ENCODE measurements at regions not wholly inside any gene's neighbourhood (a gene's known extent, or its start where the extent isn't known, plus 50 kb on each side); places are given as distances from the start of the nearest gene placed in this dataset.

DNA sequence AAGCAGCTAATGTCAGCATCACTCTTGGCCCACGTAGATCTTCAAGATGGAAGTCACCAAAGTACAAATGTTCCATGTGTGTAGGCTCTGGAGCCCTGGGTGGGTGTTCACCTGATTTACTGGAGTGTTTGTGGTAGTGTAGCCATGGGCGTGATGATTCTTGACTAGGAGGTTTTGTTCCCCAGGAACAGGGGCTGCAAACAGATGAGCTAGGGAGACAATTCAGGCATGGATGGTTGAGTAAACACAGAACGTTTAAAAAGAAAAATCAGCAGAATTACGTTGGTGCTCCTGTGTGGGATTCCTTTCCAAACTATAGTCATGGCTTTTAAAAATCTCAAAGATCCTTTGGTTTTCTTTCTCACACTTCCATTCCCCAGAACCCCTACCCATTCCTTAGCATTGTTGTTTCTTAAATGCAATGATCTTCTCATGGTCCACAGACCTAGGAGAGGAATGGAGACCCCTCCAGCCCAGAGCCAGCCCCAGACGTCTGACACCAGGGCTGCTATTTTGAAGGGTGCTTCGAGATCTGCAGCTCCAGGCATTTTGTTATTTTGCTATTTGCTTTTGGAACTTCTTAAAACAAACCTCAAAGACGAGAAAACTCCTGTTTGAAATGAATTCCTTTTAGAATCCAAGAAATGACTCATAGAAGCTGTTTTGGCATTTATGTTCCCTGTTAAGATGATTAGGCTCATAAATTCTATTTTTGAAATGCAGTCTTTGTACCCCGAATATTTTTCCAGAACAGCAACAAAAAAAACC is 115.1 kb downstream of the ETS2 start (continued):
- TF ChIP-seq POLR2AphosphoS5 (IDR thresholded peaks at IDR 0.05; ENCODE audit: low read depth) = no peak
- TF ChIP-seq EZH2phosphoT487 (IDR thresholded peaks at IDR 0.05; ENCODE audit: unreplicated experiment) = no peak
- no peak for TF ChIP-seq NANOG (IDR thresholded peaks at IDR 0.05; ENCODE audit: borderline replicate concordance)
- TF ChIP-seq, protein P1, sequence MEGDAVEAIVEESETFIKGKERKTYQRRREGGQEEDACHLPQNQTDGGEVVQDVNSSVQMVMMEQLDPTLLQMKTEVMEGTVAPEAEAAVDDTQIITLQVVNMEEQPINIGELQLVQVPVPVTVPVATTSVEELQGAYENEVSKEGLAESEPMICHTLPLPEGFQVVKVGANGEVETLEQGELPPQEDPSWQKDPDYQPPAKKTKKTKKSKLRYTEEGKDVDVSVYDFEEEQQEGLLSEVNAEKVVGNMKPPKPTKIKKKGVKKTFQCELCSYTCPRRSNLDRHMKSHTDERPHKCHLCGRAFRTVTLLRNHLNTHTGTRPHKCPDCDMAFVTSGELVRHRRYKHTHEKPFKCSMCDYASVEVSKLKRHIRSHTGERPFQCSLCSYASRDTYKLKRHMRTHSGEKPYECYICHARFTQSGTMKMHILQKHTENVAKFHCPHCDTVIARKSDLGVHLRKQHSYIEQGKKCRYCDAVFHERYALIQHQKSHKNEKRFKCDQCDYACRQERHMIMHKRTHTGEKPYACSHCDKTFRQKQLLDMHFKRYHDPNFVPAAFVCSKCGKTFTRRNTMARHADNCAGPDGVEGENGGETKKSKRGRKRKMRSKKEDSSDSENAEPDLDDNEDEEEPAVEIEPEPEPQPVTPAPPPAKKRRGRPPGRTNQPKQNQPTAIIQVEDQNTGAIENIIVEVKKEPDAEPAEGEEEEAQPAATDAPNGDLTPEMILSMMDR (conservative IDR thresholded peaks at IDR 0.05; ENCODE audit: low read depth in 2 of 2) = no peak
- TF ChIP-seq, protein P2, sequence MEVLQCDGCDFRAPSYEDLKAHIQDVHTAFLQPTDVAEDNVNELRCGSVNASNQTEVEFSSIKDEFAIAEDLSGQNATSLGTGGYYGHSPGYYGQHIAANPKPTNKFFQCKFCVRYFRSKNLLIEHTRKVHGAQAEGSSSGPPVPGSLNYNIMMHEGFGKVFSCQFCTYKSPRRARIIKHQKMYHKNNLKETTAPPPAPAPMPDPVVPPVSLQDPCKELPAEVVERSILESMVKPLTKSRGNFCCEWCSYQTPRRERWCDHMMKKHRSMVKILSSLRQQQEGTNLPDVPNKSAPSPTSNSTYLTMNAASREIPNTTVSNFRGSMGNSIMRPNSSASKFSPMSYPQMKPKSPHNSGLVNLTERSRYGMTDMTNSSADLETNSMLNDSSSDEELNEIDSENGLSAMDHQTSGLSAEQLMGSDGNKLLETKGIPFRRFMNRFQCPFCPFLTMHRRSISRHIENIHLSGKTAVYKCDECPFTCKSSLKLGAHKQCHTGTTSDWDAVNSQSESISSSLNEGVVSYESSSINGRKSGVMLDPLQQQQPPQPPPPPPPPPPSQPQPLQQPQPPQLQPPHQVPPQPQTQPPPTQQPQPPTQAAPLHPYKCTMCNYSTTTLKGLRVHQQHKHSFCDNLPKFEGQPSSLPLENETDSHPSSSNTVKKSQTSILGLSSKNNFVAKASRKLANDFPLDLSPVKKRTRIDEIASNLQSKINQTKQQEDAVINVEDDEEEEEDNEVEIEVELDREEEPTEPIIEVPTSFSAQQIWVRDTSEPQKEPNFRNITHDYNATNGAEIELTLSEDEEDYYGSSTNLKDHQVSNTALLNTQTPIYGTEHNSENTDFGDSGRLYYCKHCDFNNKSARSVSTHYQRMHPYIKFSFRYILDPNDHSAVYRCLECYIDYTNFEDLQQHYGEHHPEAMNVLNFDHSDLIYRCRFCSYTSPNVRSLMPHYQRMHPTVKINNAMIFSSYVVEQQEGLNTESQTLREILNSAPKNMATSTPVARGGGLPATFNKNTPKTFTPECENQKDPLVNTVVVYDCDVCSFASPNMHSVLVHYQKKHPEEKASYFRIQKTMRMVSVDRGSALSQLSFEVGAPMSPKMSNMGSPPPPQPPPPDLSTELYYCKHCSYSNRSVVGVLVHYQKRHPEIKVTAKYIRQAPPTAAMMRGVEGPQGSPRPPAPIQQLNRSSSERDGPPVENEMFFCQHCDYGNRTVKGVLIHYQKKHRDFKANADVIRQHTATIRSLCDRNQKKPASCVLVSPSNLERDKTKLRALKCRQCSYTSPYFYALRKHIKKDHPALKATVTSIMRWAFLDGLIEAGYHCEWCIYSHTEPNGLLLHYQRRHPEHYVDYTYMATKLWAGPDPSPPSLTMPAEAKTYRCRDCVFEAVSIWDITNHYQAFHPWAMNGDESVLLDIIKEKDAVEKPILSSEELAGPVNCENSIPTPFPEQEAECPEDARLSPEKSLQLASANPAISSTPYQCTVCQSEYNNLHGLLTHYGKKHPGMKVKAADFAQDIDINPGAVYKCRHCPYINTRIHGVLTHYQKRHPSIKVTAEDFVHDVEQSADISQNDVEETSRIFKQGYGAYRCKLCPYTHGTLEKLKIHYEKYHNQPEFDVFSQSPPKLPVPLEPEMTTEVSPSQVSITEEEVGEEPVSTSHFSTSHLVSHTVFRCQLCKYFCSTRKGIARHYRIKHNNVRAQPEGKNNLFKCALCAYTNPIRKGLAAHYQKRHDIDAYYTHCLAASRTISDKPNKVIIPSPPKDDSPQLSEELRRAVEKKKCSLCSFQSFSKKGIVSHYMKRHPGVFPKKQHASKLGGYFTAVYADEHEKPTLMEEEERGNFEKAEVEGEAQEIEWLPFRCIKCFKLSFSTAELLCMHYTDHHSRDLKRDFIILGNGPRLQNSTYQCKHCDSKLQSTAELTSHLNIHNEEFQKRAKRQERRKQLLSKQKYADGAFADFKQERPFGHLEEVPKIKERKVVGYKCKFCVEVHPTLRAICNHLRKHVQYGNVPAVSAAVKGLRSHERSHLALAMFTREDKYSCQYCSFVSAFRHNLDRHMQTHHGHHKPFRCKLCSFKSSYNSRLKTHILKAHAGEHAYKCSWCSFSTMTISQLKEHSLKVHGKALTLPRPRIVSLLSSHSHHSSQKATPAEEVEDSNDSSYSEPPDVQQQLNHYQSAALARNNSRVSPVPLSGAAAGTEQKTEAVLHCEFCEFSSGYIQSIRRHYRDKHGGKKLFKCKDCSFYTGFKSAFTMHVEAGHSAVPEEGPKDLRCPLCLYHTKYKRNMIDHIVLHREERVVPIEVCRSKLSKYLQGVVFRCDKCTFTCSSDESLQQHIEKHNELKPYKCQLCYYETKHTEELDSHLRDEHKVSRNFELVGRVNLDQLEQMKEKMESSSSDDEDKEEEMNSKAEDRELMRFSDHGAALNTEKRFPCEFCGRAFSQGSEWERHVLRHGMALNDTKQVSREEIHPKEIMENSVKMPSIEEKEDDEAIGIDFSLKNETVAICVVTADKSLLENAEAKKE (CRISPR knock-in tag; IDR thresholded peaks at IDR 0.05) = no peak

DNA sequence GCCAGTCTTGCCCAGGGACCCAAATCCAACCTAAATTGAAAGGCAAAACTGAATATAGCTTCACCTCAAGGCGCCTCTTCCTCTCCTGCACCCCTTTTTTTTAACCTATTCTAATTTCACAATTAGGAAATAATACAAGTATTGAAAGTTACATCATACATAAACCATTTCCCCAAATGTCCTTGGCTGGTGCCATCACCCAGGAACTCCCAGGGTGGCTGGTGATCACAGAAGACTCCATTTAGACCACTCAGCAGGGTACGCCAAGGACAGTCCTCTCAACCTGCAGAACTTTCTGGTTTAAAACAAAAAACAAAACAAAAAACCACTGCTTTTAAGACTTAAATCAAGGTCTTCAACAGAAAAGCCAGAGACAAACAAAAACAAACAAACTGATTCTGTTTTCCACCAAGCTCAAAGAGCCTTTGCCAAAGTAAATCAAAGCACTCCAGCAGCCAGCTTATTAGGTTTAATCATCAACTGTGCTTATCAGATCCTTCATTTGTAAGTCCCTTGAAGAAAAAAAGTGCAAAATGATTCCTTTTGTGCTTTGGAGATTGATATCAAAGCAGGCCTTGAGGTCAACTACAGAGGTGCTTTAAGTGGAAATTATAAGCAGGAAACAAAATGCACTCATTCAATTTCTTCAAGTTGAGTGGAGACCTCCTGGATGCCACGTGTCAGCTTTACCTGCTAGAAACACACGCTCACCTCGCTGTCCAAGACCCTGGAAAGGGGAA is 113.0 kb downstream of the ETS2 start:
- no peak for ATAC-seq

More for the DNA sequence above, 113.0 kb downstream of the ETS2 start:
- Histone ChIP-seq H3K36me3 (ENCODE audit: insufficient read depth) (no peaks in the 10 kb centered on the region), H3K79me2 (replicated peaks; ENCODE audit: insufficient read depth) (no peaks in the 10 kb centered on the region), H3K4me3 (no peak overlapping the region), H3K4me1 (ENCODE audit: insufficient read depth) (peaks cover 11% of the 10 kb centered on the region), H3K27me3 (ENCODE audit: insufficient read depth) (no peaks in the 10 kb centered on the region), H3K9me2 (ENCODE audit: insufficient read depth) (peaks cover 4% of the 10 kb centered on the region; the same call in 1 of the 2 replicates), H3K4me2 (no peak overlapping the region), H3F3A (replicated peaks; ENCODE audit: low read depth) (peaks cover 7% of the 10 kb centered on the region), H4K20me1 (replicated peaks; ENCODE audit: insufficient read depth) (no peaks in the 10 kb centered on the region), H2AFZ (no peak overlapping the region), H3K27ac (ENCODE audit: low read depth) (no peak overlapping the region)
- Mint-ChIP-seq H3K4me1 (peaks cover 12% of the 10 kb centered on the region), H3K27me3 (ENCODE audit: insufficient read depth, low read depth, poor library complexity) (no peaks in the 10 kb centered on the region), H3K27ac (no peak overlapping the region), H3K4me3 (no peak overlapping the region), H3K9me3 (no peaks in the 10 kb centered on the region; the same call in 1 of the 3 replicates), H3K36me3 (ENCODE audit: low read depth) (no peaks in the 10 kb centered on the region)
- DNase-seq (ENCODE audit: low spot score) = no peak
- TF ChIP-seq EZH2phosphoT487 (IDR thresholded peaks at IDR 0.05; ENCODE audit: unreplicated experiment) (no peak), JUNB (IDR thresholded peaks at IDR 0.05; ENCODE audit: unreplicated experiment) (no peak)
- TF ChIP-seq, protein P3, sequence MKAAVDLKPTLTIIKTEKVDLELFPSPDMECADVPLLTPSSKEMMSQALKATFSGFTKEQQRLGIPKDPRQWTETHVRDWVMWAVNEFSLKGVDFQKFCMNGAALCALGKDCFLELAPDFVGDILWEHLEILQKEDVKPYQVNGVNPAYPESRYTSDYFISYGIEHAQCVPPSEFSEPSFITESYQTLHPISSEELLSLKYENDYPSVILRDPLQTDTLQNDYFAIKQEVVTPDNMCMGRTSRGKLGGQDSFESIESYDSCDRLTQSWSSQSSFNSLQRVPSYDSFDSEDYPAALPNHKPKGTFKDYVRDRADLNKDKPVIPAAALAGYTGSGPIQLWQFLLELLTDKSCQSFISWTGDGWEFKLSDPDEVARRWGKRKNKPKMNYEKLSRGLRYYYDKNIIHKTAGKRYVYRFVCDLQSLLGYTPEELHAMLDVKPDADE (IDR thresholded peaks at IDR 0.05) = no peak
